Limb (tissue), 2 donors: ENCODE measurements at regions not wholly inside any gene's neighbourhood (a gene's known extent, or its start where the extent isn't known, plus 50 kb on each side); places are given as distances from the start of the nearest gene placed in this dataset.

ENCODE experiments used
- DNase-seq, 2 donors: peaks; one replicate each; pipeline ENCODE4 v3.0.0-alpha.2; 2016; ENCODE audit errors: extremely low spot score in 2 of 2

DNA sequence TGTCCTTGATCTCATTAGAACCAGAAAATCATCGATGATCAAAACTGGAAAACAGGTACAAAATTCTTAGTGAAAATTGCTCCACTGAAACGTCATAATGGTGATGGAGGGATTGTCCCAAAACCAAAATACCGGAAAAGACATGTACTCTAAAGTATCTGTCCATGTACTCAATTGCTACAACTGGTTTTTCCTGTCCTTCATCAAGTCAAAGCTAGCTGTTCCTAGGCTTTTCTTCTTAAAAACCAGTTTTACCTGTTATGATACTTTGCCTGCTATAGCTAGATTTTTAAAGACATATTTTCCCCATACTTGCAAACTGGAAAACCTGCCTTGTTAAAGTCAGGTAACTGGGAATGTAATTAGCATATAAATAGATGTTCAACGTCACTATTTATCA lies 50.5 kb upstream of the LRRC1 start:
- DNase-seq = no peak

DNA sequence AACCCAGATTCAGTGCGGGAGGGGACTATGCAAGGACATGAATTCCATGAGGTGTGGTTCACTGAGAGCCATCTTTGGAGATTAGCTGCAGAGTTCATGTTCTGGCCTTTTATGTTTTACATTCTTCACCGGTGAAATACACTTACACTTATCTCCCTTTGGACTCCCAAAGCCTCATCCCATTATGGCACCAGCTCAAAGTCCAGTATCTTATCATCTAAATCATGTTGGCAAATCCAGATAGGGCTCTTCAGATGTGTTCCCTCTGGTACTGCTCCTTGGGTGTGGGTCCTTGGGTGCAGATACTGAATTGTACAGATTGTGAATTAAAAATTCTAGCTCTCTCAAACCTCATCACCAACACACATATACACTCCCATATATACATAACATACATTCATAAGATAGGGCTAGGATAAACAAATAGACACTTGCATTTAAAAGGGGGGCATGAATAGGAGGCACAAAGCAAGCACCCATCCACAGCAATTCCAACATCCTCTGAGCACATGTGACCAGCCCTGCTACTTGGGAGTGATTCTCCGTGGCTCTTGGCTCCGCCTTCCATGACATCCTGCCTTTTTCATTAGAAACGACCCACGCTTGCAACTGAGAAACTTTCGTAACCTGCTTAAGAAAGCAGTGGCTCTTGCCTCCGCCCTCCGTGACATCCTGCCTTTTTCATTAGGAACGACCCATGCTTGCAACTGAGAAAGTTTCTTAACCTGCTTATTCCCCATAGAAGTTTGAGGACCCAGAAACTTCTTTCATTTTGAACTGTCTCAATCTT lies 53.6 kb upstream of the LRRC1 start:
- DNase-seq = no peak

DNA sequence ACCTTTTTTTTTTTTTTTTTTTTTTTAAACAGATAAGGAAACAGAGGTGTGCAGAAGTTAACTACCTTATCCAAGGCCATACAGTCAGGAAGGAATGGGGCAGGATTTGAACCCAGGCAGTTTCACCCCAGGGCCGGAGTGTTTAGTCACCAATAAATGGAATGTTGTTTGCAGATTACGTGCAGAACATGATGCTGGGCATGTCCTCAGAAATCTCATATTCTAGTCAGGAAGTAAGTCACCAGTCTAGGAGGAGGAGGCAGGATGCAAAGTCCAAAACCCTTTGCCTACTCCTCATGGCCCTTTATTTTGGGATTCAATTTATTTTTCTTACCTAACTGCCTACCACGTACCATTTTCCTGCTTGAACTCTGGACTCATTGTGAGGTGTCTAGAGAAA lies 57.1 kb upstream of the LRRC1 start:
- DNase-seq = no peak

DNA sequence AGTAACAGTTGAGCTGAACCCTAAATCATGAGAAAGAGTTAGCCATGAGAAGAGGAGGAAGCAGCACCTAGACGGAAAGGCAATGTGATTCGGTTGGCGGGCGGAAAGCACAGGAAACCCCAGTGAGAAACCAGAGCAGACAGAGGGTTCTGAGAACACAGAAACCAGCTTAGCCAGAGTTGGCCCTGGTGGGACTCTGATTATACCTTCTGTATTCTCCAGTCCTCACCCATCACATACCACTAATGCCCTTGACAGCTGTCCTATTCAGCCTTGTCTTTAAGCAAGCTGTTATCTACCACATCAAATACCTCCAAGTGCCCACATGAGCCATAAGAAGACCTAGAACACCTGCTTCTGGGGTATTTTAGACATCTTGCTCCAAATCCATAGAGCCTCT lies 58.9 kb upstream of the LRRC1 start:
- no peak for DNase-seq

DNA sequence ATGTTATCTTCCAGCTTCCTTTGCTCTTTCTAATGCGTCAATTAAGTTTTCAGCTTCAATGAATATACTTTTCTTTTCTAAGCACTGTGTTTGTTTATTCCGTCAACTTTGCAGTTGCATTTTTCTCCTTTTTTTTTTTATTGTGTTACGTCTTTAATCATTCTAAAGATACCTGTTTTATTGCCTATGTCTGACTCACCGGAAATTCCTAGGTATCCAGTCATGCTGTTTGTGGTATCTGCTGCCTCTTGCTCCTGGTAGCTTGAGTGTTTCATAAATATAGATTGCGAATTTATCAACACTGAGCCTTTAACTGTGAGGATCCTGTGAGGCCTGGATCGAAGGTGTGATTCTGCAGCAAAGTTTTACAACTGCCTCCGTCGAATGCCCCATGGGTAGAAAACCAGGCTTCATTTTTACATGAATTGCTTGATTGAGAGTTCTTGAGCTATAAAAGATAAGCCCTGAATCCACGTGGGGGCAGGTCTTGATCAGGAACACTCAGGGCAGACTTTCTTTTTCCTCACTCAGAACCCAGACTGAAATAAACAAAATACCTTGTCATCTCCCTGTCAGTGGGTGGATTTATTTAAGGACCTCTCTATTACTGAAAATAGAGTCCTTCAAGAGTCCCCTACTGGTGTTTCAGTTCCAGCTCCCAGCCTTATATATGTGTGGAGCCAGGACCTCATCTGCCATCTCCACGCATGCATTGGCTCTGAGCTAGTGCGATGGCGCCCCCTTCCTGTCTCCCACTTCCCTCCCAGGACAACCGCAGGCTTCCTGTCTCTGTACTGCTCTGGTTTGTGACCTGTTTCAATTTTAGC lies 60.1 kb upstream of the LRRC1 start:
- DNase-seq = no peak

DNA sequence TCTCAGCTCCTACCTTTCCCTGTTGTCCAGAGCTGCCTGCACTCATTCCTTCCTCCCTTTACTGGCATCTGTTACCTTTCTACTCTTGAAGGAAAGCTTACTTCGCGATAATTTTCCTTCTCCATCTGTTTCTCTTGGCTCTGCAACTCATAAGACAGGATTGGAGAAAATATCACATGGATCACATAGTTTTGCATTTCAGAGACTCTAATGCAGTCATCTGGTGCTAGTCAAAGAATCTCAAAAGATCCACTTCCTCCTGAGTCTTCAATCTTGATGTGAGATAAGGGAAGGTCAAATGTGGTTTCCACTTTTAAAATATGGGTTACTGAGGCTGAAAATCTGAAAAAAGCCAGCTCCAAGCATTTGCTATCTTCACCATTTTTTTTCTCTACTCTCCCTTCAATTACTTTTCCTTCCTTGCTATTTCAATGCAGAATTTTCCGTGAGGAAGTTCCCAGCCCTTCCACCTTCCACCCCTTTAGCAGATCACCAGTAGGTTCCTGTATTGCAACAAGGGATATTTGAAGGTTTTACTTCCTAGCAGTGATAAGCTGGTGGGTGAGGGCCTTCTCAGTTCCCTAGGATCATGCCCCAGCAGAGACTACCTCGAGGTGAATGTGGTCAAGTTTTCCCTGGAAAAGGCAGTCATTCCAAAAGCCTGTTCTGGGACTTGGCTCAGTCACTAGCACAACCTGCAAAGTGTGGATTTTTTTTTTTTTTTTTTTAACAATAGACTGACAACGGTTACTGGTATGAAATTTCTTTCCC lies 62.8 kb upstream of the LRRC1 start:
- DNase-seq = no peak

DNA sequence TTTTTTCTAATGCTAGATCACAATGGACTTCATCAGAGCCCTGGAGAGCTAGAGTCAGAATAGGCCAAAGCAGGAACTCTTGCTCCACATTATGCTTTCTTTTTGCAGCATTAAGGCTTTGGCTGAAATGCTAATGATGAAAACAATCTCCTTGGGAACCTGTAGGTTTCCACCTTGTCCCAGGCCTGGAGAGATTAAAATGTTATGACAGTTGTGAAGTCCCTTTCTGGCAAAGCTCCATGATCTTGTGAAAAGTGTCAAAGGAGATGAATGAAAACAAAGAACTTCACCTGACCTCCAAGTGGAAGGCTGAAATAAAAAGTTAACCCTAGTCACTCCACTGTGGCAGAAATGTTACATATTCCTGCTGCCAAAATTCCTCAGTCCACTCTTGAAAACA lies 64.0 kb upstream of the LRRC1 start:
- no peak for DNase-seq

DNA sequence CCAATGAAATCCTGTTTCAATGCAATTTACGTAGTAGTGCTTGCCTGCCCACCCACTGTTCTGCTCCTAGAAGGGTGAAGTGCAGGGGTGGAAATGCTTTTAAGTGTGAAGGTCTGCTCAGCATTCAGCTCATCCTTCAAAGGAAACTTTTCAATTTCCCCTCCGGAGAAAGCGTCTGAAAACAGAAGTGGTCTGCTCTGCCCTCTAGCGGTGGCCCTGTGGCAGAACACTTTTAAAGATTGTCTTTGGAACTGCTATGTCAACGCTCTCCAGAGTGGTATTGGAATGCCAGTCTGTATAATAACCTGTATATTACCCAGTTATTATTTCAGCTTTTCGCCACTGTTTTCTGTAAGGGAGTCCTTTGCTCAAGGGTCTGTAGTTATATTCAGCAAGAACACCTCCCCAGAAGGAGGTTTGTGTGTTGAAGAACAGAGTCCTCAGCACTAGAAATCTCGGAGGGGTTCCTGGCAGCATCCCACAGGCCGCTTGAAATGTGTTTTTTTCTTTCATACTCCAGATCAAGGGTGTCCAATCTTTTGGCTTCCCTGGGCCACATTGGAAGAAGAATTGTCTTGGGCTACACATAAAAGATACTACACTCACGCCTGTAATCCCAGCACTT lies 63.1 kb upstream of the KLHL31 start:
- DNase-seq = peak; percentile 60 to 67

DNA sequence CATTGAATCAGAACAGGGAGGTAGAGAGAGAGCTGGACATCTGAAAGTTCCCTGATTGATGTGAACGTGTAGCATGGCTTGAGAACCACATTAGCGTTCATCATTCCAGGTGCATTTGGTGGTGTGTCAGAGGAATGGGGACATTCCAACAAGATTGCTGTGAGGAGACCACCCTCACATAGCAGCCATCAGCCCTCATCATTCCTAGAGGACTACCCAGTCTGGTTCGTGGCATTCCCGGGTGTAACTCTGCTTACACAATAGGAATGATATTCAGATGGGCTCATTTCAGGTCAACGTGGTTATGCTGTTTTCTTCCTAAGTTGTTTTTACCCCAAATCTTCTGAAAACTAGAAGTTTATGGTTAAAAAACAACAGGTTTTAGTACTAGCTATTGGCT lies 62.2 kb upstream of the KLHL31 start:
- DNase-seq = no peak

DNA sequence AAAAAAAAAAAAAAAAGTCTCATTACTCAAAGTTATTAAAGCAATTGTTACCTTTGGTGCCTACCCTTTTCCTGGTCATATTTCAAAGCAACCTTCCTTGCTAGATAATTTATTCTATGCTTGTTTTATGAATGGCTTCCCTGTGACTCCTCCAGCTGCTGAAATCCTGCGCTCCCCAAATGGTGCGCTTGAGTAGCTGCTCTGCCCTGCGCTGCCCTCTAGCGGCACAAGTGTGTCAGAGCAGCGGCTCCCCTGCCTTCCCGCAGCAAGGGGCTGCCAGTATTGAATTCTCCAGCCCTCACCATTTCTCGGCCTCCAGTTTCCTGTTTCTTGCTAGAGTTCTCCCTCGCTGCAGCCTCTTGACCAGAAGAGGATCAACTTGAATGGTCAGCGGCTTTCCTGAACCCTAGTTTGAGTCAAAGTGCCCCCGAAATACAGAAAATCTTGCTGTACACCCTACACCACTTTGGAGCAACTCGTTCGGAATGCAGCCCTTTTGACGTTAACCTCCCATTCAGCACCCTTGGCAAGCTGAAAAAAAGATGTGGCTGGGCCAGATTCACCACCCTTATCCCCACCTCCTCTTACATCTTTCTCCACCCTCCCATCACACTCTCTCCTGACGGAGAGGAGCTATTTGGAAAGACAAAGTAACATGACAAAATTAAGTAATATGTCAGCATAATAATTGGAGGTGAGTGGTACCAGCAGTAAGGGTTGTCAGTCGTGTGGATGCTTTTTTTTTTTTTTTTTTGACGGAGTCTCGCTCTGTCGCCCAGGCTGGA lies 60.4 kb upstream of the KLHL31 start:
- DNase-seq = peak; percentile 75 to 85

DNA sequence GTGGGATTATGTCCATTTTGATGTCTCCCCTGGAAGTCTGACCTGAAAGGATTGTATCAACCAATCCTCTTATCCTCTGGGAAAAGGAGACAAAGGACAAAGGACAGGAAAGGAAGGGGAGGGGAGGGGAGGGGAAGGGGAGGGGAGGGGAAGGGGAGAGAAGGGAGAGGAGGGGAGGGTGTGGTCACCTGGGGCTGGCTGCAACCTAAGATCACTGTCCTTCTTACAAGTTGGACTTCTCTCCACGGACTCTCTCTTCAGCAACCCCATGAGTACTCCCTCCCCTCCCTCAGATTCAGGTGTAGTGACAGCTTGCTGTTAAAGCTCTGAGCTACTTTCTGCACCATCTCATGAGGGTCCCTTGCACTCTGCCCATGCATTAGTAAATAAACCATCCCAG lies 58.9 kb upstream of the KLHL31 start:
- no peak for DNase-seq

DNA sequence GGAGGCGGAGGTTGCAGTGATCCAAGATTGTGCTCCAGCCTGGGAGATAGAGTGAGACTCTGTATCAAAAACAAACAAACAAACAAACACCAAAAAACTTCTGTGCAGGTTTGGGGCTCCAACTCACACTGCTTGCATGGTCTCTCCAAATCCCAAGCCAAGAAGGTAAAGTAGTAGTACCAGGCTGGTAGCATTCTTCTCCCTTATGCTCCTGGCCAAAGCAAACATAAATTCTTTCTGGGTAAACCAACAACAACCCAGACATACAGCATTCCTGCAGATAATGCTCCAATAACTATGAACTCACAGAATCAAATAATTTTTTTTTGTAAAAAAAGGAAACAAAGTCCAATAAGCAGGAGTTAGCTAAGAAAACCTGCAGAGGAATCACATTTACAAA lies 57.8 kb upstream of the KLHL31 start:
- DNase-seq = no peak

DNA sequence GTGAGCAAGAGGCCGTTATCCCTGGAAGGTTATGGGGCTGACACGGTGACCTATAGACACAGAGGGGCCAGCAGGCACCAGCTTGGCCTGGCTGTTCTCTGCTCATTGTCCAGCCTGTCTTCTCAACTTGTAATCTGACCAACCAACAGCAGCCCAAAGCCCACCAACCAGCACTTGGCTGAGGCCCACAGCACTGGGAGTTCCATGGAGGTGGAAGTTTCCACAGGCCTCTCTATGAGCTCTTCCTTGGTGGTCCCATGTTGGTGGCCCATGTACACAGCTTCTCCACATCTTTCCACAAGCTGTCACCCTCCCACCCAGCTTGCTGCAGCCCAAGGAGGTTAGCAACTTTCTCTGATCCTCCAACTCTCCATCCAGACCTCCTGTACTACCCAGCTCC lies 56.2 kb upstream of the KLHL31 start:
- no peak for DNase-seq

DNA sequence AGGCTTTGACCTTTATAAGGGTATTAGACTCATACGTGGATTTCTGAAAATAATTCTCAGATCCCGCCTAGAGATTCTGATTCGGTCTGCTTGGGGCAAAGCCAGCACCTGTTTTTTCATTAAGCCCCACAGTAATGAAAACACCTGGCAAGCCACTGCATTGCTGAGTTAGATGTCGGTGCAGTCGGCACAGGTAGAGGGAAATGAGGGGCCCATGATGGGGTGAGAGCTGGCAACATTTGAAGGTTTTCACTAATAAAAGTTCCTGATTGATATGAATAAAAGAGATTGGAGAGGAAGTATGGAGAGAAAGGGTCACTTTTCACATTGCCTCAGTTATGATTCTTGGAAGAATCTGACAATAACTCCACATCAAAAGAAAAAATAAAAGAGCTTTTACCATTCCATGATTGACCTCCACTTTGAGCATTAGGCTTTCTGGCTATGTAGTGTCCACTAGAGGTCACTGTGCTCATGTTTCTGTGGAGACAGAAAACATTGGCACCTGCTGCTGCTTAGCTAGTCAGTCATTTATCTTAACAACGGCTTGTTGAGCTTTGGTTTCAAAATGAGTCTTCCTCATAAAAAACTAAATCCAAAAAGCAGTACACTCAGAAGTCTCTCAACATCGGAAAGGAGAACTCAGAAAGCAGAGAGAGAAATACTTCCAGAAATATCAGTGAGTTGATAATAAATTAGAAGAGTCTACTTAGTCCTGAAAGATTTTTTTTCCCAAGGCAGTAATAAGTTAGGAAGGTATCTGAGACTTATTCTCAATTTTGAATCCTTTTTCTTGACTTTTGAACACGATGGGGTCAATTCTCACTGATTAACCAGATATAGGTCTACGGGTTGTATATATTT lies 53.3 kb upstream of the KLHL31 start:
- peak in 1 of 2 donors; percentile 87 for DNase-seq

DNA sequence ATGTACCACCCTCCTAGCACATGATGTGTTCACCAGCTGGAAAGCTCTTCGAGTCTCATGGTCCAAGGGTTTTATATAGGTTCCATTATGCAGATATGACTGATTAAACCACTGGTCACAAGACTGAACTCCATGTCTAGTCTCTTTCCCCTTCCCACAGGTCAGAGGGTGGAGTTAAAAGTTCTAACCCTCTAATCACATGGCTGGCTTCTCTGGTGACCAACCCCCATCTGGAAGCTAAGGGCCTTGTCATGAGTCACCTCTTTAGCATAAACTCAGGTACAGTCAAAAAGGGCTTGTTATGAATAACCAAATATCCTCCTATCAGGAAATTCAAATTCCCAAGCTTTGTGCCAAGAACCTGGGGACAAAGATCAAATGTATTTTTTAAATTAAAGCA lies 52.0 kb upstream of the KLHL31 start:
- DNase-seq = no peak

DNA sequence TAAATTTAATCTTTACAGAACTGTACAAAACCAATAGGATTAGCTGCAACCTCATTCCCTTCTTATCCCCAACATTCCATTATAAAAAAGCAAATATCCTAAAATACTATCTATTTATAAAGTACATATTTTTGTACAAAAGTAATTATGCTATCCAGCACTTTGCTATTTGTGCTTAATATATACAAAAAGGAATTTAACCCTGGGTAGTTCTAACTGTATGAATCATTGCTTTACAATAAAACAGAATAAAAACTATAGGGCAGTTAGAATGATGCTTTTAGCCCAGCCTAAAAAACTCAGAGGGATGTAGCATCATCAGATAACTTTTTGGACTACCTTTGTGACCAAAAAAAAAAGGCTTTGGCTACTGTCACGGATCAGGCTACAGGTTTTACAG lies 49.9 kb upstream of the KLHL31 start:
- DNase-seq = no peak
